WTC11 (cell line): ENCODE measurements at regions not wholly inside any gene's neighbourhood (a gene's known extent, or its start where the extent isn't known, plus 50 kb on each side); places are given as distances from the start of the nearest gene placed in this dataset.

ENCODE experiments used
- ATAC-seq: fragments of 200-7000 bp; cut with Tn5 transposase; 2 replicates; pipeline ENCODE4 v1.10.0; 2021; ENCODE audit warnings: mild to moderate bottlenecking, moderate library complexity
- CTCF ChIA-PET: fragments of 300-600 bp; sonication (Branson Sonifier 250); formaldehyde crosslinking; loops from one replicate; lab custom pipeline; 2021; ENCODE audit warnings: antibody characterized with exemption; lab: Charles Lee
- POLR2A ChIA-PET: fragments of 350-600 bp; sonication (Branson Sonifier 250); formaldehyde crosslinking; loops from one replicate; lab custom pipeline; 2021; ENCODE audit warnings: antibody characterized with exemption; lab: Charles Lee
- DNase-seq: peaks from one replicate; pipeline ENCODE4 v3.0.0; 2021; ENCODE audit warnings: low spot score
- H3K27ac Mint-ChIP-seq: 2 replicates; pipeline ENCODE4 v1.8.0; 2021; ENCODE audit warnings: mixed read lengths
- H3K27me3 Mint-ChIP-seq: 2 replicates; pipeline ENCODE4 v1.8.0; 2021; ENCODE audit warnings: low read depth, mild to moderate bottlenecking, moderate library complexity, mixed read lengths
- H3K36me3 Mint-ChIP-seq: 2 replicates; pipeline ENCODE4 v1.8.0; 2021; ENCODE audit warnings: mixed read lengths
- H3K4me1 Mint-ChIP-seq: 2 replicates; pipeline ENCODE4 v1.8.0; 2022; ENCODE audit warnings: mixed read lengths
- H3K4me3 Mint-ChIP-seq: 2 replicates; pipeline ENCODE4 v1.8.0; 2021; ENCODE audit warnings: mild to moderate bottlenecking, moderate library complexity, mixed read lengths
- H3K9me3 Mint-ChIP-seq: 2 replicates; pipeline ENCODE4 v1.8.0; 2021; ENCODE audit warnings: mixed read lengths
- ATF2 ChIP-seq: sonication (generic); formaldehyde crosslinking; IDR thresholded peaks from 2 replicates; pipeline ENCODE4 v1.8.1; 2022; ENCODE audit warnings: low read depth, missing genetic modification reagents, borderline replicate concordance
- ATF6 ChIP-seq: sonication (generic); formaldehyde crosslinking; IDR thresholded peaks from 2 replicates; pipeline ENCODE4 v1.8.1; 2023; ENCODE audit warnings: mild to moderate bottlenecking, missing genetic modification reagents
- CTCF ChIP-seq: fragments of 200-600 bp; IDR thresholded peaks from 2 replicates; pipeline ENCODE4 v1.8.0; 2022; ENCODE audit warnings: antibody characterized with exemption
- ELF4 ChIP-seq: sonication (generic); formaldehyde crosslinking; IDR thresholded peaks from 2 replicates; pipeline ENCODE4 v1.8.1; 2022; ENCODE audit warnings: low read depth, mild to moderate bottlenecking, moderate library complexity, missing genetic modification reagents
- ETV6 ChIP-seq: sonication (generic); formaldehyde crosslinking; IDR thresholded peaks from 2 replicates; pipeline ENCODE4 v1.8.1; 2022; ENCODE audit warnings: mild to moderate bottlenecking, missing genetic modification reagents
- IRF1 ChIP-seq: sonication (generic); formaldehyde crosslinking; IDR thresholded peaks from 2 replicates; pipeline ENCODE4 v1.8.0; 2023; ENCODE audit warnings: missing genetic modification reagents
- NFE2L1 ChIP-seq: sonication (generic); formaldehyde crosslinking; IDR thresholded peaks from 2 replicates; pipeline ENCODE4 v1.8.1; 2023; ENCODE audit warnings: missing genetic modification reagents
- OVOL2 ChIP-seq: fragments of 250-450 bp; sonication (Bioruptor Pico); IDR thresholded peaks from 2 replicates; pipeline ENCODE4 v1.9.0; 2021; ENCODE audit warnings: mild to moderate bottlenecking, borderline replicate concordance
- SMAD3 ChIP-seq: sonication (generic); formaldehyde crosslinking; IDR thresholded peaks from 2 replicates; pipeline ENCODE4 v1.8.0; 2022; ENCODE audit warnings: missing genetic modification reagents, mild to moderate bottlenecking, borderline replicate concordance
- SMAD4 ChIP-seq: sonication (generic); formaldehyde crosslinking; IDR thresholded peaks from 2 replicates; pipeline ENCODE4 v1.8.0; 2022; ENCODE audit warnings: mild to moderate bottlenecking, missing genetic modification reagents
- TEAD1 ChIP-seq: sonication (generic); formaldehyde crosslinking; IDR thresholded peaks from 2 replicates; pipeline ENCODE4 v1.8.0; 2022; ENCODE audit warnings: mild to moderate bottlenecking, missing genetic modification reagents
- ZNF532 ChIP-seq: fragments of 250-450 bp; sonication (Bioruptor Pico); IDR thresholded peaks from 2 replicates; pipeline ENCODE4 v1.9.0; 2021; ENCODE audit warnings: mild to moderate bottlenecking, borderline replicate concordance
- ZNF671 ChIP-seq: fragments of 250-450 bp; sonication (Bioruptor Pico); IDR thresholded peaks from 2 replicates; pipeline ENCODE4 v1.8.0; 2021; ENCODE audit warnings: mild to moderate bottlenecking

- no peak for ATAC-seq
- no peak overlapping the region for H3K27ac Mint-ChIP-seq
- no peaks in the 10 kb centered on the region for H3K9me3 Mint-ChIP-seq
- peaks cover 20% of the 10 kb centered on the region for H3K4me1 Mint-ChIP-seq
- TF ChIP-seq OVOL2 (CRISPR knock-in tag) (no peak), ELF4 (CRISPR knock-in tag) (no peak), ATF2 (CRISPR knock-in tag) (no peak), ZNF671 (CRISPR knock-in tag) (no peak), IRF1 (CRISPR knock-in tag) (no peak), SMAD3 (CRISPR knock-in tag) (no peak), ZNF532 (CRISPR knock-in tag) (no peak), ATF6 (CRISPR knock-in tag) (no peak)
- TF ChIP-seq, all 79 proteins: peak for 0
- ChIA-PET CTCF (interaction anchor here (1.5 kb wide), 1 partner anchor 280 kb away, joined by 7 read pairs; no protein-coding TSS in a partner anchor), POLR2A (no interaction called here)
- Mint-ChIP-seq H3K36me3 (no peaks in the 10 kb centered on the region), H3K4me3 (no peak overlapping the region), H3K27me3 (peaks cover 33% of the 10 kb centered on the region)
- DNase-seq, result no peak
These were observed 67.5 kb downstream of the RTL9 start for GRCh38 chrX:110426155-110426504.

GRCh38 chrX:110427076-110427475 lies 68.4 kb downstream of the RTL9 start:
- H3K4me1 Mint-ChIP-seq, result peaks cover 20% of the 10 kb centered on the region
- H3K4me3 Mint-ChIP-seq, result no peak overlapping the region
- no peak for ATAC-seq
- no peak for TF ChIP-seq SMAD4 (CRISPR knock-in tag)
- no peak for TF ChIP-seq ETV6
- TF ChIP-seq CTCF, result no peak
- no peak for TF ChIP-seq NFE2L1 (CRISPR knock-in tag)
- TF ChIP-seq SMAD3 (CRISPR knock-in tag), result no peak
- TF ChIP-seq TEAD1, result no peak
- POLR2A ChIA-PET, result no interaction called here
- H3K36me3 Mint-ChIP-seq, result no peaks in the 10 kb centered on the region
- no peak for DNase-seq
- no peak overlapping the region for H3K27ac Mint-ChIP-seq
- no peaks in the 10 kb centered on the region for H3K9me3 Mint-ChIP-seq
- CTCF ChIA-PET, result interaction anchor here (0.6 to 0.9 kb wide), 2 partner anchors 8 to 552 kb away, joined by 3 to 4 read pairs; no protein-coding TSS in a partner anchor
- peaks cover 33% of the 10 kb centered on the region for H3K27me3 Mint-ChIP-seq
